IMR-90 (cell line): ENCODE measurements at regions not wholly inside any gene's neighbourhood (a gene's known extent, or its start where the extent isn't known, plus 50 kb on each side); places are given as distances from the start of the nearest gene placed in this dataset.

Source experiments
- ATAC-seq: fragments of 200-7000 bp; cut with Tn5 transposase; 2 replicates; pipeline ENCODE4 v1.9.1; 2020; ENCODE audit warnings: low read depth, mild to moderate bottlenecking, moderate library complexity
- BruUV-seq: library from RNA; stranded (reverse); fragments of 400-500 nt; replicated peaks from 2 replicates; lab custom pipeline; 2021; lab: Mats Ljungman, UMichigan
- CTCF ChIA-PET: fragments of 300-600 bp; formaldehyde crosslinking; extraction: SDS; loops from one replicate; lab custom pipeline; 2021; ENCODE audit warnings: antibody characterized with exemption; lab: Yijun Ruan, JAX
- POLR2A ChIA-PET: fragments of 300-600 bp; sonication (Branson Sonifier 250); formaldehyde crosslinking; loops from one replicate; lab custom pipeline; 2022; ENCODE audit warnings: antibody characterized with exemption; ENCODE audit not compliant: unreplicated experiment; lab: Charles Lee
- DNase-seq: peaks from one replicate; pipeline ENCODE4 v3.0.0; 2013
- H2AFZ ChIP-seq: replicated peaks from 2 replicates; pipeline ENCODE3; 2013; ENCODE audit warnings: low read length, mild to moderate bottlenecking; ENCODE audit not compliant: poor library complexity
- H2AK5ac ChIP-seq: 2 replicates; pipeline ENCODE4 v1.6.1; 2013; ENCODE audit warnings: low read depth, low read length, inconsistent platforms
- H2AK9ac ChIP-seq: replicated peaks from 2 replicates; pipeline ENCODE3; 2013; ENCODE audit warnings: mild to moderate bottlenecking, low read depth, low read length, moderate library complexity; ENCODE audit not compliant: poor library complexity
- H2BK120ac ChIP-seq: 2 replicates; pipeline ENCODE4 v1.6.1; 2013; ENCODE audit warnings: low read depth, low read length, inconsistent platforms
- H2BK15ac ChIP-seq: 3 replicates; pipeline ENCODE4 v1.6.1; 2013; ENCODE audit warnings: low read depth, low read length, inconsistent platforms
- H2BK20ac ChIP-seq: 2 replicates; pipeline ENCODE4 v1.6.1; 2013; ENCODE audit warnings: low read depth, mild to moderate bottlenecking, inconsistent platforms, low read length, moderate library complexity
- H2BK5ac ChIP-seq: 2 replicates; pipeline ENCODE4 v1.6.1; 2013; ENCODE audit warnings: mild to moderate bottlenecking, low read depth, low read length, inconsistent platforms; ENCODE audit not compliant: poor library complexity, severe bottlenecking
- H3K14ac ChIP-seq: replicated peaks from 2 replicates; pipeline ENCODE4 v1.6.1; 2013; ENCODE audit warnings: low read depth, low read length, inconsistent platforms
- H3K18ac ChIP-seq: 2 replicates; pipeline ENCODE4 v1.6.1; 2013; ENCODE audit warnings: low read depth, low read length, control low read depth
- H3K23ac ChIP-seq: 2 replicates; pipeline ENCODE4 v1.6.1; 2013; ENCODE audit warnings: low read depth, low read length, inconsistent platforms
- H3K27ac ChIP-seq: 2 replicates; pipeline ENCODE4 v1.5.1; 2013; ENCODE audit warnings: mild to moderate bottlenecking, control low read depth, low read length; ENCODE audit not compliant: insufficient read depth
- H3K27me3 ChIP-seq: 2 replicates; pipeline ENCODE4 v1.6.1; 2013; ENCODE audit warnings: low read length; ENCODE audit not compliant: control insufficient read depth, insufficient read depth
- H3K36me3 ChIP-seq: 2 replicates; pipeline ENCODE4 v1.6.1; 2013; ENCODE audit warnings: low read length, mixed read lengths; ENCODE audit not compliant: control insufficient read depth, insufficient read depth
- H3K4ac ChIP-seq: 2 replicates; pipeline ENCODE4 v1.6.1; 2013; ENCODE audit warnings: low read depth, low read length, inconsistent platforms
- H3K4me1 ChIP-seq: 2 replicates; pipeline ENCODE4 v1.6.1; 2013; ENCODE audit warnings: low read length, mixed read lengths; ENCODE audit not compliant: control insufficient read depth, insufficient read depth
- H3K4me2 ChIP-seq: 2 replicates; pipeline ENCODE4 v1.6.1; 2013; ENCODE audit warnings: low read depth, mild to moderate bottlenecking, control low read depth, low read length, moderate library complexity
- H3K4me3 ChIP-seq: 2 replicates; pipeline ENCODE4 v1.5.1; 2013; ENCODE audit warnings: low read depth, mild to moderate bottlenecking, control low read depth, low read length, moderate library complexity; ENCODE audit not compliant: insufficient read depth
- H3K56ac ChIP-seq: 2 replicates; pipeline ENCODE4 v1.6.1; 2013; ENCODE audit warnings: low read length, inconsistent platforms; ENCODE audit not compliant: insufficient read depth; ENCODE audit errors: extremely low read depth
- H3K79me1 ChIP-seq, 2 experiments: 2 replicates each; pipeline ENCODE4 v1.6.1; 2013; ENCODE audit warnings: low read length in 2 of 2, inconsistent platforms in 1 of 2, low read depth in 1 of 2
- H3K9ac ChIP-seq: 2 replicates; pipeline ENCODE4 v1.6.1; 2013; ENCODE audit warnings: low read depth, low read length, control low read depth
- H3K9me1 ChIP-seq: 2 replicates; pipeline ENCODE4 v1.6.1; 2013; ENCODE audit warnings: low read length, inconsistent platforms; ENCODE audit not compliant: insufficient read depth
- H3K9me3 ChIP-seq: 2 replicates; pipeline ENCODE4 v1.6.1; 2013; ENCODE audit warnings: low read length; ENCODE audit not compliant: control insufficient read depth, insufficient read depth
- H4K20me1 ChIP-seq: 2 replicates; pipeline ENCODE4 v1.6.1; 2013; ENCODE audit warnings: low read length, inconsistent platforms; ENCODE audit not compliant: insufficient read depth
- H4K5ac ChIP-seq: 2 replicates; pipeline ENCODE4 v1.6.1; 2013; ENCODE audit warnings: mild to moderate bottlenecking, low read depth, low read length, control low read depth
- H4K8ac ChIP-seq, 2 experiments: 2 replicates each; pipeline ENCODE4 v1.6.1; 2013; ENCODE audit warnings: low read depth in 2 of 2, low read length in 2 of 2, control low read depth in 1 of 2, inconsistent platforms in 1 of 2
- H4K91ac ChIP-seq: 2 replicates; pipeline ENCODE4 v1.6.1; 2013; ENCODE audit warnings: low read depth, low read length, inconsistent platforms; ENCODE audit not compliant: insufficient read depth
- BHLHE40 ChIP-seq: fragments of 150-350 bp; IDR thresholded peaks from 2 replicates; pipeline ENCODE4 v1.6.1; 2016; ENCODE audit warnings: mild to moderate bottlenecking, low read depth, low read length
- CEBPB ChIP-seq: IDR thresholded peaks from 2 replicates; pipeline ENCODE4 v1.6.1; 2012; ENCODE audit warnings: low read depth, low read length, improper control_type of control experiment
- CHD1 ChIP-seq: IDR thresholded peaks from 2 replicates; pipeline ENCODE4 v1.6.1; 2012; ENCODE audit warnings: low read depth, low read length, improper control_type of control experiment
- CTCF ChIP-seq: conservative IDR thresholded peaks from 2 replicates; pipeline ENCODE4 v1.5.1; 2012; ENCODE audit warnings: mild to moderate bottlenecking, low read depth, low read length, improper control_type of control experiment
- FOS ChIP-seq: fragments of 150-350 bp; IDR thresholded peaks from 2 replicates; pipeline ENCODE4 v1.6.1; 2016; ENCODE audit warnings: low read depth, low read length
- MAFK ChIP-seq: IDR thresholded peaks from 2 replicates; pipeline ENCODE4 v1.6.1; 2012; ENCODE audit warnings: low read depth, low read length, improper control_type of control experiment
- MAZ ChIP-seq: IDR thresholded peaks from 2 replicates; pipeline ENCODE4 v1.6.1; 2012; ENCODE audit warnings: low read depth, mild to moderate bottlenecking, low read length, improper control_type of control experiment, moderate library complexity, borderline replicate concordance
- MXI1 ChIP-seq: IDR thresholded peaks from 2 replicates; pipeline ENCODE4 v1.6.1; 2012; ENCODE audit warnings: low read depth, mild to moderate bottlenecking, low read length, moderate library complexity, borderline replicate concordance
- NFE2L2 ChIP-seq: fragments of 150-350 bp; IDR thresholded peaks from 2 replicates; pipeline ENCODE4 v1.6.1; 2016; ENCODE audit warnings: low read depth, mild to moderate bottlenecking, low read length
- RAD21 ChIP-seq: IDR thresholded peaks from 2 replicates; pipeline ENCODE4 v1.6.1; 2012; ENCODE audit warnings: low read length, improper control_type of control experiment
- RCOR1 ChIP-seq: IDR thresholded peaks from 2 replicates; pipeline ENCODE4 v1.6.1; 2012; ENCODE audit warnings: mild to moderate bottlenecking, low read length, improper control_type of control experiment; ENCODE audit not compliant: insufficient replicate concordance
- SMC3 ChIP-seq: fragments of 150-350 bp; IDR thresholded peaks from 2 replicates; pipeline ENCODE4 v1.6.1; 2016; ENCODE audit warnings: low read depth, mild to moderate bottlenecking, antibody characterized with exemption, low read length, moderate library complexity
- WGBS, 2 experiments: methylation state at CpG; one replicate each; pipeline versions ENCODE4 v1.1.5 to v1.1.7; 2013; ENCODE audit warnings: missing lambda C conversion rate in 2 of 2; ENCODE audit not compliant: insufficient read length in 1 of 2; ENCODE audit errors: extremely low coverage in 2 of 2; 5-methylcytosine and 5-hydroxymethylcytosine counted together
- dilution Hi-C: fragments of 300-500 bp; cut with HindIII; formaldehyde crosslinking; loops from one replicate; pipeline ENCODE4 v1.14.3; 2018; ENCODE audit warnings: low sequenced_read_pairs; ENCODE audit not compliant: unreplicated experiment
- in situ Hi-C: fragments of 300-500 bp; cut with MboI; formaldehyde crosslinking; loops from 3 replicates; pipeline ENCODE4 v1.14.3; 2019; ENCODE audit warnings: low sequenced_read_pairs, inconsistent platforms, mixed read lengths
- intact Hi-C: fragments of 100-400 bp; cut with micrococcal nuclease; formaldehyde crosslinking; loops from 2 replicates; pipeline ENCODE4 v1.10.0; 2022
- TF ChIP-seq, protein P1 (sequence below): fragments of 150-350 bp; IDR thresholded peaks from 2 replicates; pipeline ENCODE4 v1.6.1; 2016; ENCODE audit warnings: low read depth, mild to moderate bottlenecking, low read length, moderate library complexity, borderline replicate concordance
- TF ChIP-seq, protein P2 (sequence below): fragments of 150-350 bp; IDR thresholded peaks from 2 replicates; pipeline ENCODE4 v1.6.1; 2017; ENCODE audit warnings: mild to moderate bottlenecking, antibody characterized with exemption, low read length, low read depth

- Histone ChIP-seq H4K5ac (no peak overlapping the region), H3K79me1 (no peaks in the 10 kb centered on the region), H3K56ac (no peak overlapping the region), H3K4me2 (no peak overlapping the region), H4K8ac (no peak overlapping the region), H3K9ac (no peak overlapping the region), H2AK9ac (no peak overlapping the region), H2AFZ (no peak overlapping the region), H2BK20ac (no peak overlapping the region), H3K14ac (no peak overlapping the region), H4K91ac (no peak overlapping the region), H3K36me3 (no peaks in the 10 kb centered on the region), H3K4ac (no peak overlapping the region), H2BK5ac (no peak overlapping the region), H3K27me3 (no peaks in the 10 kb centered on the region), H3K23ac (no peak overlapping the region), H3K9me1 (no peaks in the 10 kb centered on the region), H4K20me1 (no peaks in the 10 kb centered on the region), H3K4me1 (no peaks in the 10 kb centered on the region), H3K27ac (no peak overlapping the region), H3K18ac (no peak overlapping the region), H2BK15ac (no peak overlapping the region), H2AK5ac (no peak overlapping the region), H3K4me3 (no peak overlapping the region), H3K9me3 (peaks cover 15% of the 10 kb centered on the region), H2BK120ac (no peak overlapping the region)
- in situ Hi-C loops (no loop called here), dilution Hi-C loops (no loop called here), intact Hi-C loops (no loop called here)
- ChIA-PET POLR2A (no interaction called here), CTCF (no interaction called here)
- DNase-seq (no peak), ATAC-seq (no peak)
- no TSS peak for BruUV-seq
- WGBS, 2 experiments, result 37% methylated on average over 3 of the region's 12 CpGs; no CpG with 5 or more reads in 1 of the 2 experiments
- TF ChIP-seq RCOR1, result no peak
- TF ChIP-seq MAZ, result no peak
- no peak for TF ChIP-seq RAD21
- no peak for TF ChIP-seq CTCF
- TF ChIP-seq MAFK, result no peak
- TF ChIP-seq, protein P1, sequence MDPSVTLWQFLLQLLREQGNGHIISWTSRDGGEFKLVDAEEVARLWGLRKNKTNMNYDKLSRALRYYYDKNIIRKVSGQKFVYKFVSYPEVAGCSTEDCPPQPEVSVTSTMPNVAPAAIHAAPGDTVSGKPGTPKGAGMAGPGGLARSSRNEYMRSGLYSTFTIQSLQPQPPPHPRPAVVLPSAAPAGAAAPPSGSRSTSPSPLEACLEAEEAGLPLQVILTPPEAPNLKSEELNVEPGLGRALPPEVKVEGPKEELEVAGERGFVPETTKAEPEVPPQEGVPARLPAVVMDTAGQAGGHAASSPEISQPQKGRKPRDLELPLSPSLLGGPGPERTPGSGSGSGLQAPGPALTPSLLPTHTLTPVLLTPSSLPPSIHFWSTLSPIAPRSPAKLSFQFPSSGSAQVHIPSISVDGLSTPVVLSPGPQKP, result no peak
- TF ChIP-seq NFE2L2, result no peak
- no peak for TF ChIP-seq CEBPB
- TF ChIP-seq FOS, result no peak
- no peak for TF ChIP-seq MXI1
- TF ChIP-seq CHD1, result no peak
- TF ChIP-seq SMC3, result no peak
- TF ChIP-seq, protein P2, sequence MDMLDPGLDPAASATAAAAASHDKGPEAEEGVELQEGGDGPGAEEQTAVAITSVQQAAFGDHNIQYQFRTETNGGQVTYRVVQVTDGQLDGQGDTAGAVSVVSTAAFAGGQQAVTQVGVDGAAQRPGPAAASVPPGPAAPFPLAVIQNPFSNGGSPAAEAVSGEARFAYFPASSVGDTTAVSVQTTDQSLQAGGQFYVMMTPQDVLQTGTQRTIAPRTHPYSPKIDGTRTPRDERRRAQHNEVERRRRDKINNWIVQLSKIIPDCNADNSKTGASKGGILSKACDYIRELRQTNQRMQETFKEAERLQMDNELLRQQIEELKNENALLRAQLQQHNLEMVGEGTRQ, result no peak
- TF ChIP-seq BHLHE40, result no peak
These were observed 376.4 kb downstream of the KCTD8 start for GRCh38 chr4:44071959-44072955.
